HG03060 (cell line): ENCODE measurements at regions not wholly inside any gene's neighbourhood (a gene's known extent, or its start where the extent isn't known, plus 50 kb on each side); places are given as distances from the start of the nearest gene placed in this dataset.

Experiments
- ATAC-seq: cut with Tn5 transposase; IDR thresholded peaks from one replicate; pipeline ENCODE4 v1.9.1; 2021; ENCODE audit warnings: low read depth, moderate number of reproducible peaks; ENCODE audit not compliant: unreplicated experiment

DNA sequence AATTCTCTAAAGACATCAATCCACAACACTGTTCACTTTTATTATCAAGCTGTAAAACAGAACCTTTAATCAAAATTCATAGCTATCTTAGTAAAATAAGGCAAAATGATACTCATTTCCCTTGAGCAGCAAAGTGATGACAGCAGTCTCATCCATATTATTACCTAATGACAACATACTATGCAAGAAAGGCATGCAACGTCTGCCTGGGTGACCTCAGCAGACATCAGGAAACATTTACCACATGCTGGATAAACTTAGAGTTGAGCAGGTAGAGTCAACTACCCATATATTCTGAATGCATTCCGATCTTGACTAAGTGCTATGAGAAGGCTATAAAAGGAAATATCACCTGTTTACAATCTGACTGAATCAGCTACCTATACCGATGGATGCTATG is 145.1 kb downstream of the SIPA1L2 start:
- ATAC-seq = no peak

DNA sequence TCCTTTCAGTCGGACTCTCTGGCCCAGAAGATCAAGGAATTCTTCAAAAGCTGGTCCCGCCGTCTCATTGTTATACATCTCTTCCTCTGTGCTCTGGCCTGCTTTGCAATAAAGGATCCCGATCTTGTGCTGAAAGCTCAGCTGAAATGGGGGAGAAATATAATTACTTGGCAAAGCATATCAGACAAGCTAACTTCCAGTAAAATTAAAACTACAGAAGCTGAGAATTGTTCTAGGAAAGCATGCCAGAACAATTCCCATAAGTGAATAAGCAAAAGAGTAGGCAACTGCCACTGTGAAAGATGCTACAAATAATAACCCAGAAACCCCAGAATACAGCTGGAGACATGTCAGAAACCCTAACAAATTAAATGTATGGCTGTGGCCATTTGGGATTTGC is 146.1 kb downstream of the SIPA1L2 start:
- ATAC-seq = no peak

DNA sequence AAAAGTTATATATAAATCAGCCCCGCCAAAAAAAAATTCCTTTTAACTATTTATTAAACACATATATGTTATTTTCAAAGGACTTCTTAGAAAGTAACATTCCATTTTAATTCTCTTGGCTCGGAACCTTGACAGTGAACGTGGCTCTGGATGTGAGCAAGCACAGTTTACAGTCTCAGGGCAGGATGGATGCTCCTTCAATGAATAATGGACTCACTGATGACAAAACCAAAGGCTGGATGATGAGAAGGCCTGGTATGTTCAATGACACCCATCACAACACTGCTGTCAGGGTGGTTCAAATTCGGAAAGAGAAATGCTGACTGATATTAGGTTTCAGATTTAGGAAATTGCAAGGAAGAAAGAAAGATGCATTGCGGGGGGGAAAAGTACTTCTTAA is 148.8 kb downstream of the SIPA1L2 start:
- no peak for ATAC-seq

DNA sequence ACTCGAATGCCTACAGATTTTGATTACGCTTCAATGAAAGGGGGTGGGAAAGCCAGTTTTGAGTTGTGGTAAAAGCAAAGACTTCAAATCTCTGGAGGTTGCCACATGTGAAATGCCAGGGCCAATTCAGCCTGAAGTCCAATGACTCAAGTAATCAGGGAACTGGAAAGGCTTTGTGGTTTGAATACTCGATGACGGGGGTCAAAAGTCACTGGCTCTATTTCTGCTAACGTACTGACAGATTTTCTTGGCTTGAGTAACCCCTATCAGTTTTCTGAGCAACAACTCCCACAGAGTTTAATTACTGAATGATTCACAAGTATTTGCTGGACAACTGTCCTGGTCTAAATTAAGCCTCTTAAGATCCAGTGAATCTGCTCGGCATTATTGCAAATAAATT is 152.2 kb downstream of the SIPA1L2 start:
- no peak for ATAC-seq

DNA sequence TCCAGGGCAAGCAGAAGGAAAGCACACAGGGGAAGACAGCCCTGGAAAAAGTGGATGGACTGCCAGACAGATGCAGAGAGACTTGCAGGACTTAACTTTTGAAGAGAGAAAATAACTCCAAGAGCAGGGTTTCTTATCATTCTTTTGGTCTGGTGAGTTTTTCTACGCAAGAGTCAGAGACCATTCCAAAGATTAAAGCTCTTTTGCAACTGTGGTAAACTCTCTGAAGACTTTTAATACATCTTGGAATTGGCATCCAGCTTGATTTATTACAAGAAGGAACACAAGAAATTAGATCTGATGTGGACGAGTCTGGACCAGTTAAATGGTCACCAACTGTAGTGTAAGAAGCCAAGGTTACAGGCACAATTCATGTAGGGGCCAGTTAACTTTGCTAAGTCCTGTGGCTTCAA is 153.4 kb downstream of the SIPA1L2 start:
- no peak for ATAC-seq

DNA sequence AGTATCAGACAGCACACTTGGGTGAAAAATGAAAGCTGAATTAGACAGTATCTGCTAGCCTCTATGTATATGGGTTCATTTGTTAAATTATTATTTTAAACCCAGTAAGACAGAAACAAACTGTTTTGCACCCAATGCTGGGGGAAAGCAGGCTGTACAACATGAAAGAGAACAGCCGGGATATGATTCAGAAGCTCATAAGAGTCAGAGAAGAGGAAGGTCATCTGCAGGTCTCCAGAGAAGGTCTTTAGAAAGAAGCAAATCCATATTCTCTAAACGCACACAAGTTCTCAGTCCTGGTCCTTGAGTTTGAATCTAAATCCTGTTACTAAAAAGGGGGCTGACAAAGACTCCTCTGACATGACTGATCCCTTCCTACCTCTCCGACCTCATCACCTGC is 155.1 kb downstream of the SIPA1L2 start:
- no peak for ATAC-seq

DNA sequence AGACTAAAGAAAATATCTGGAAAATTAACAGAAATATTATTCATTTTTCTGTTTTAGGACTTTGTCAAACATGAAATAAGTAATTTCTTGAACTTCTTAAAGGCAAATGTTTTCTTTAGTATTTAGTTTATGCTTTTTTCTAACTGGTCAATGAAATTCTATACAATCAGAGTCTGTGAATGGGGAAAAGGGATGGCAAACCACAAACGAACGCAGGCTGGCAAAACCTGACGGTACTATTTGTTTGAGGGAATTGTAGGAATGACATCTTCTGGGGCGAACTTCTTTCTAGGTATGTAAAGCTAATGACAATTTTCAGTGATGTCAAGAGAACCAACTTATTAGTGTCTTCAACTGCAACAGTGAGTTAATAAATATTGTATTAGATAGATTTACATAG is 156.0 kb downstream of the SIPA1L2 start:
- ATAC-seq = no peak

DNA sequence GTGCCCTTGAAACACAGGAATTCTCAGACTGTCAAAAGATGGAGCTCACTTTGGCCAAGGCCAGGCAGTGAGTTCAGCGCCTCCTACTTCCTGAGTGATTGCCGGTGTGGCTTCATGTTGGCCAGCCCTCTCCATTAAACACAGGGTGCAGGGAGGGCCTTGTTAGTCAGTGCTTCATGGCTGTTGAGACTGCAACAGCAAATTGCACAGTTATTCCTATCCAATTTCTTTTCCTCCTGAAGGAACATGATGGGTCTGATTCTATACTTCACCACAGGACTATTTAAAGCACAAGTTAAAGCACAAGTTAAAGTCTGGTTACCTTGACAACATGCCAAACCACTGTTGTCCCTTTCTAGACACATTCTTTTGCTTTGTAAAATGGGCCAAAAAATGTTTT is 156.6 kb downstream of the SIPA1L2 start:
- no peak for ATAC-seq

DNA sequence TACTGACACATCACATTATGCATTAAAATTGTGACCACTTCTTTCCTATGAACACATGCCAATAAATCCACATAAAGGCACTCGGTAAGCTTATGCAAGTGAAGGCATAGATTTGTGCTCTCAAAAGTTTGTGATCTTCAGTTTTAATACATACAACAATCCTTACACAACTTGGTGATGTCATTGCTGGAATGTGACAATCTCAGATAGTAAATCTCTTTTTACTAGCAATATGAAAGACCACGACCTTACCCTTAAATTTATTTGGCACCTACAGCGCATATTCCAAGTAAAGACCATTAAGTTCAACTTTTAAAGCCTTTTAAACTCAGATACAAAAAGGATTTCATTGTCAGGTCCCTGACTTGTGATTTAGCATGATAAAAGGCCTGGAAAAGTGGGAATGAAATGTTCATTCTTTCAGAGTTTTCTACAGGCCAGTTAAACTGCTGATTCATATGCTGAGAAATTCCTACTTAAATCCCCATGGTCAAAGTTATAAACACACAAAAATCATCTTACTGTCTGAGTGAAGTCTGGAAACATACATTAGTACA is 157.4 kb downstream of the SIPA1L2 start:
- ATAC-seq = no peak

DNA sequence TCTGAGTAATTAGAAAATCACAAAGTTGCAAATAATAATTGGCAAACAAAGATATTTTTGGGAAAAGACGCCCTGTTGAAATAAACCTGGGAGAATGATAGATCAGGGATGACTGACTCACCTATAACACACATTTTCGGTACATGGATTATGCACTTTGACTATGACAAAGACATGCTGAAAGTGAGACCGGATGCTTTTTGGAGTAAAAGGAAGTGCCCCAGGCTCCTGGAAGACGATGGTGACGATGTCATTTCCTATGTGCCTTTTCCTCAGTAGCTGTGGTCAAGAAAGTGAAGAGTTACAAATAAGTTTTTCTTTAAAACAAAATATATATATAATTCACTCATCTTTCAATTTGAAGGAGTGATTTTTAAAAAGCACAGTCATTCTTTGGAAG is 158.7 kb downstream of the SIPA1L2 start:
- no peak for ATAC-seq

DNA sequence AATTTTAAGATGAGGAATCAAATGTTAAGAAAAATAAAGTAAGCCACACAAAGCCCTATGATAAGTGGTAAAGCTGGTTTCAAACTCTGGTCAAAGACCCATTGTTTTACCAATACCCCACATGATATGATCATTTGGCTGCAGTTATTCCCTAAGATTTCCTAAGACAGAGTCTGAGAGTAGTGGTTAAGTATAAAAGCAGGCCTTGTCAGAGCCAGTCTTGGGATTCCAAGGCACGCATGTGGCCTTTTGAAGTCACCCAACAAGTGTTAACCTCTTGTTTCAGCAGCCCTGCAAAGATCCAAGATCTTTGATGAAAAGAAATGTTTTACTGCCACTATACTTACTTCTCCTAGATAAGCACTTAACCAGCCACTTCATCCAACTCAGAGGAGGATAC is 159.2 kb downstream of the SIPA1L2 start:
- ATAC-seq = no peak

DNA sequence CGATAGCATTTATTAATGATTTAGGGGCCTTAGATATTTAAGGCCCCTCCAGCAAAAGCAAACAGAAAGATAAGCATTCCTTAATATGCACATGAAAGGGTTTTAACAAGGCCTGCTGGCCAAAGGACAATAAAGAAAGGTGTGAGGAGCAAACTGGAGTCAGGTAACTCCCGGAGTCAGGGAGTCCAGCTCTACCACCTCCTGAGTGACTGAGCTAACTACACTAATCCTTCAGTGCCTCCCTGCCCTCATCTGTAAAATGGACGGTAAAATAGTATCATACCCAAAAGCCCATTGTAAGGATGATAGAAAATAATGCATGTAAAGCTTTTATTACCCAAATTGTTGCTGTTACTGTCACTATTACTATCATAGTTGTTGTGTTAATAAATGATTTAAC is 161.7 kb downstream of the SIPA1L2 start:
- no peak for ATAC-seq

DNA sequence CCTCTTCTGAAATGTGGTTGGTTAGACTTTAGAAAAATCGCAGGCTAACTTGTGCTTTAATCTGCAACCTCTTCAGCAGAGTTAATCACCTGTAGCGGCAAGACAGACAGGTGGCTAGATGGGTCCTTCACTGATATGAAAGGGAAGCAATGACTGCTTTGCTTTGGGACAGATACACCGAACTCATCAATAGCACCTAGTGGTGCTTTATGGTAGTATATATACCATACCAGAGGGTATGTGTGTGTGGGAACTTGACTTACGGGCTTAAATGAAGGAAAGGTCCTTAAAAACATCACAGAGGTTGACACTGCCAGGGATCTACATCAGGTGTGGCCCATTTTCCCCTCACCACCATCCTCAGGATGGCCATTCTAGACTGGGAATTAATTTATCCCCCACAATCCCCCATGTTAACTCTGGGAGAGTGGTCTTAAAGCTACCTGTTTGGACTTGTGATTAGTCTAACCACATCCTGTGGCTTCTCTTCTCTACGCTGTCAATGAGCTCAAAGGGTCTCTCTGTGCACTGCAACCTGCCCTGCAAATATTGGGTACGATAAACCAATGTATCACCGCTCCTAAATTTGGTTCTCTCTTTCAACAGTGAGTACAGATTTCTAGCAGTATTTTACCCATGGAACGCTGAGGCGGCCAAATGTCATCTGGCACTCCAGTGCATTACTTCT is 162.7 kb downstream of the SIPA1L2 start:
- ATAC-seq = no peak

DNA sequence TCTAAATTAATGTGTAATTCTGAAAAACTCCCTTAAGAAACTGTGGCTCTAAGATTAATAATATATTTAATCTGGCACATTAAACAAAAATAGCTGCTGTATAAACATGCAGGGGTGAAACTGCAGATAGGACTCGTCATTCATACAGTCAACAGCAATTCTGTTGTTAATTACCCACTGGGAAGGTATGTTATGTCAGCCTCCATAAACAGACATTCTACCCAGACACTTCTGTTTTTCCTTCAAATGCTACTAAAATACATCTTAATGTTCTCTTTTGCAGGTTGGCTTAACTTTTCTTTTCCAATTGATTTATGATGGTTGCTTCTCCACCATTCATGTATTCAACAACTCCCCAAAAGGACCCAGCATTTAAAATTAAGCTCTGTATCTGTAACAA is 165.6 kb downstream of the SIPA1L2 start:
- ATAC-seq = no peak

DNA sequence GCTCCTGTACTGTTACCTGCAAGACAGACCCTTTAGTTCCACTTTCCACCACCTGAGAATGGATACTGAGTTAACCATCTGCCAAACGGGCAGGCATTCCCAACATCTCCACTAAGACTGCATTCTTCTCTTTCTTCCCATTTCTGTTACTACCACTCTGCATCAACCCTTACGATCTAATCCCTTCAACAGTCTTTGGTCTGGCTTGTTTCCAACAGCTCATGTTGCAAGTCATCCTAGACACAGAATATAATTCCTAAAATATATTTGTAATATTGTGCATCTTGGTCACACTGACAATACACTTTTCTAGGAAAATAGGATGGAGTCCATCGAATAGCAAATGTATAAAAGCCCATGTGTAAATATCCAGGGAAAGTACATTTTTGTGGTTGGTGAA is 166.7 kb downstream of the SIPA1L2 start:
- ATAC-seq = no peak

DNA sequence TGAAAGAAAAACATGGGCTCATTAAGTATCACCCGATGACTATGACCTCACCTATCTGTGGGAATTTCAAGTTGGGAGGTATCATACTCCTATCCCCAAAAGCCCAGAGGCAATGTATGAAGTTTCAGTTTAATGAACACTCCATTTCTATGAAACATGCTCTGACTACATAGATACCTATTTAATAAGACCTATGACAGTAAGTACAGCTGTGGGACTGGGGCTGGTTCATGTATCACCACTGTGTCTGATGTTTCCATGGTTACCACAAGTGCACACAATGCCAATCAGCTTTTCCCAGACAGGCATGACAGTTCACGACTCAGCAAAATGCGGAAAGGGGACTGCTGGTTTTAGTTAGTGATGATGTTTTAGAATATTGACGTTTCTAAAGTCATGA is 167.7 kb downstream of the SIPA1L2 start:
- ATAC-seq = no peak

DNA sequence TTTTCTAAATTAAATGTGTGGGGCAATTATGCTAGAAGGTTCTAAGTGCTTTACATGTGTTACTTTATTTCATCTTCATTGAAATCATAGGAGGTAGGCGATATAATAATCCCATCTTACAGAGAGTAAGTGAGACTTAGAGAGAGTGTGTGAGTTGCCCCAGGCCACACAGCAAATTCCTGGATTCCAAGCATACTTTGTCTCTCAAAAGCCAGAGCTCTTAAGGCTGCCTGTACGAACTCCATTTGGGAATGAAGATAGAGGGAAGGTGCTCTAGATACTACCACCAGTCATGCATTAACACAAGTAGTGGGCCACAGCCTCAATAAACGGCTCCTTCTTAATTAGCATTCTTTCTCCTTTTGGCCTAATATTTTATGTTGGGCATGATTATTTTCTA is 170.1 kb downstream of the SIPA1L2 start:
- no peak for ATAC-seq

DNA sequence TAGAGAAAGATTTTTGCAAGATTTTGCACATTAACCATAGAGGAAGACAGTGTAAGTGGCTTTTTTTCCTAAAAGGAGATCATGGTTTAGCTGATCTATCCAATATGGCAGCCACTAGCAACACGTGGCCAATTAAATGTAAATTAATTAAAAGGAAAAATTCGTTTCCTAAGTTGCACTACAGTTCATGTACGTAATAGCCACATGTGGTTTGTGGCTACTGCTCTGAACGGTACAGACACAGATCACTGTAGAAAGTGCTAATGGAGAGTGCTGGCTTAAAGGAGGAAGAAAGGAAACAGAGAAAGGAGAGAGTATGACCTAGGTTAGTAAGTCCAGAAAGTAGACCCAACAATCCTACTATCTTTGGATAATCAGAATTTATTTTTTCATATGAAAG is 170.8 kb downstream of the SIPA1L2 start:
- no peak for ATAC-seq

DNA sequence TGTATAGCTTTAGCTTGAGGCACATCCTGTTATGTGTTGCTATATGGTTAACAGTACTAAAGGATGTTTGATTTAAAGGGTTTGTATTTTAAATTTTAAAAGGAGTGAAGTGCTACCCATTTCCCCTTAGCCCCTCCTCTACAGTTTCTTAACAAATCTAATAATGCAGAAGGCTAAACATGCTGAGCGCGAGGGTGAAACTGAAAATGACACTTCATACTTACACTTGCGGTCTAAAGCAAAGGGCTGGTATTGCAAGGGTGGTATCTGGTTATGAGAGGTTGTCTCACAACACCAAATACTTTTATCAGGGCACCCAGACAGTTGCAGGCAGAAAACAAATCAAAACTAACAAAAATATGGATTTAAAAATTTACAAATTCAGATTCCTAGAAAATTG is 172.3 kb downstream of the SIPA1L2 start:
- ATAC-seq = peak; percentile 99

DNA sequence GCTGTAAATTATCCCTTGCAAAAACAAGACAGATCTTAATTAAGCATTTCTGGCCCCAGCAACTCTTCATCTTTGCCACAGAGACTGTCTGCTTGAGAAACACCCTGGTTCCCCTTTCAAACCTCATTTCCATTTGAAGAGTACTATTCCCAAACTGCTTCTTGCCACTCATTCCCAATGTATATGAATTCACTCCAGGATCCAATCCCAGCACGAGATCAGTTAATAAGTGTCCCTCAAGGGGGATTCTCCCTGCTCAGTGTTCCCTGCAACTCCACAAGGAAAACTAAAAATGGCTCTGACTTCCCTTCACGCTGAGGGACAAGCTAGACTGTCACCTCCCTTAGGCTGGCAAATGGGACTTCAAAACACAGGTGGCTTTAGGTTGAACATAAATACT is 173.2 kb downstream of the SIPA1L2 start:
- no peak for ATAC-seq

DNA sequence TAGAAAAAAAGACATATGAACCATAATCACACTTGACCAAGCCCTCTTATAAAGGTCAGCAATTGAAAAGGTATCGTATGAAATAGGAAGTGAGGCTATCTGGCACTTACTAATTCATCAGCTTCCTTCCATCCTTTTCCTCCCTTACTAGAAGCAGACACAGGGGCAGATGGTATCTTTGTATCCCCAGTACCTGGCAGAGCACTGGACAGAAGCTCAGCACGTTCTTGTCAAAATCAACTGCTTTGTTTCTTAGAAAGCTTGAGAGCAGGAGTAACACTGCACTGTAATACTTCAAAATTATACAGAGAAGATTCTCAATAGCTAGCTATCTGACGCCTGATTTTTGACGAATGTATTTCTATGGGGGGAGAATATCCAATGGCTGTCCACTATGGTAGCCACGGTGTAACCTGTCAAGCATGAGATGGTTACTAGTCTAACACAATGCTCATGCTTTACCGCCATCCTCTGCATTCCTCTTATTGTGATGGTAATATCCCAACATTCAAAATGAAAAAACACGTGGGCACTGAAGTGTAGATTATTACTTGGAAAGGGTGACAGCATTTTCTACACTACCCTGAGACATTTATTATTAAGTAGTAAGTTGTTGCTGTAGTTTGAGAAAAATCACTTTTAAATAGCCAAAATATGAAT is 175.6 kb downstream of the SIPA1L2 start:
- no peak for ATAC-seq

DNA sequence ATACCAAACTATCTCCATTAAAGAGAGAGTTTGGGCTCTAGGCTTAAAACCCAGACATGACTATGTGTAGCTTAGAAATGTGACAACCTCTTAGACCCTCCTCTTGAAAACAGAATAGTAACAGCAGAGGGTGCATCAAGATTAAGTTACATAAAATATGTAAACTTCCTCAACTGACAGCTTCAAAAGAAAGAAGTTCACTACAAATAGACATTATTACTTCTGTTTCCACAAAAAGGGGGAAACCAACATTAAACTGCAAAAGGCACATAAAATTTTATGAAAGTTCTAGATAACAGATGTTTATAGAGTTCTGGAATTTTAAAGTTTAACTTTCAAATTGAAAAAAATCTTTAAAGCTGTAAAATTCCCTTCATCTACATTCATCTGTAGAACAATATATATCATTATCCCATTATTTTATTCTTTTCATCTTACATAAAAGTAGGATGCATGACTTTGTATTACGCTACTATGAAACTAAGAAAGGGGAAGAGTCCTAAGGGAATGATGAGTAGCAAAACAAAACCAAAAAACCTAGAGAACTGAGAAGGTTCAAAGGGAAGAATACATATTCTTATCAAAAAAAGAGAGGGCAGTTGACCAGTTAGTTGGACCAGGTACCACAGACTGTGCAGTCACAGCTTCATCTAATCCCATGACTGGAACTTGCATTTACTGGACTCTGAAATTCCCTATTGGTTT is 177.0 kb downstream of the SIPA1L2 start:
- ATAC-seq = no peak
